H1 (cell line): ENCODE measurements at regions not wholly inside any gene's neighbourhood (a gene's known extent, or its start where the extent isn't known, plus 50 kb on each side); places are given as distances from the start of the nearest gene placed in this dataset.

Experiments used
- CTCF ChIA-PET: fragments of 300-600 bp; sonication (Branson Sonifier 250); formaldehyde crosslinking; loops from one replicate; lab custom pipeline; 2021; ENCODE audit not compliant: partially characterized antibody; lab: Charles Lee
- POLR2A ChIA-PET: fragments of 300-600 bp; sonication (Branson Sonifier 250); formaldehyde crosslinking; loops from one replicate; lab custom pipeline; 2021; ENCODE audit warnings: inconsistent platforms; ENCODE audit not compliant: partially characterized antibody; lab: Charles Lee
- DNase-seq, 2 experiments: peaks; one replicate each; pipeline versions ENCODE4 v3.0.0 to v3.0.0-alpha.2; 2010 to 2022; ENCODE audit warnings: low spot score in 2 of 2, low read depth in 1 of 2, mixed read lengths in 1 of 2
- FAIRE-seq: peaks from 2 replicates; lab custom pipeline; 2011; peaks lifted over from hg19 to GRCh38; lab: Jason Lieb, UNC
- H2AFZ ChIP-seq: 2 replicates; pipeline ENCODE4 v1.8.1; 2012; ENCODE audit warnings: low read length, inconsistent platforms
- H2AK5ac ChIP-seq: 2 replicates; pipeline ENCODE4 v1.6.1; 2013; ENCODE audit warnings: low read depth, low read length
- H2BK120ac ChIP-seq: replicated peaks from 2 replicates; pipeline ENCODE3; 2013; ENCODE audit warnings: low read depth, low read length, inconsistent platforms
- H2BK12ac ChIP-seq: 2 replicates; pipeline ENCODE4 v1.6.1; 2013; ENCODE audit warnings: low read depth, low read length
- H2BK15ac ChIP-seq: 2 replicates; pipeline ENCODE4 v1.6.1; 2013; ENCODE audit warnings: low read length
- H2BK20ac ChIP-seq: 2 replicates; pipeline ENCODE4 v1.6.1; 2013; ENCODE audit warnings: low read length
- H2BK5ac ChIP-seq: 2 replicates; pipeline ENCODE4 v1.6.1; 2013; ENCODE audit warnings: low read depth, low read length
- H3K14ac ChIP-seq: 2 replicates; pipeline ENCODE4 v1.6.1; 2013; ENCODE audit warnings: inconsistent platforms; ENCODE audit not compliant: insufficient read length
- H3K18ac ChIP-seq: 2 replicates; pipeline ENCODE4 v1.6.1; 2013; ENCODE audit warnings: low read length; ENCODE audit errors: extremely low read depth
- H3K23ac ChIP-seq: 2 replicates; pipeline ENCODE4 v1.6.1; 2013; ENCODE audit warnings: inconsistent platforms; ENCODE audit not compliant: insufficient read length
- H3K23me2 ChIP-seq: 2 replicates; pipeline ENCODE4 v1.6.1; 2013; ENCODE audit warnings: low read depth, low read length
- H3K27ac ChIP-seq: 2 replicates; pipeline ENCODE4 v1.6.1; 2011; ENCODE audit warnings: low read depth, low read length, inconsistent platforms
- H3K27me3 ChIP-seq, 4 experiments: replicated peaks in 1 of 4; 1 replicate in 1 of 4; 2 replicates in 3 of 4; pipeline versions ENCODE4 v1.6.1 to v1.8.1; 2011 to 2013; ENCODE audit warnings: low read length in 3 of 4, mild to moderate bottlenecking in 3 of 4, inconsistent platforms in 2 of 4, mixed read lengths in 2 of 4, moderate library complexity in 1 of 4; ENCODE audit not compliant: control insufficient read depth in 3 of 4, insufficient read depth in 3 of 4; ENCODE audit errors: extremely low read depth in 1 of 4
- H3K36me3 ChIP-seq, 4 experiments: 2 replicates each; pipeline versions ENCODE4 v1.6.1 to v1.8.1; 2011 to 2013; ENCODE audit warnings: mild to moderate bottlenecking in 4 of 4, low read length in 3 of 4, moderate library complexity in 2 of 4, control low read depth in 1 of 4, inconsistent platforms in 1 of 4; ENCODE audit not compliant: insufficient read depth in 4 of 4, control insufficient read depth in 2 of 4
- H3K4ac ChIP-seq: replicated peaks from 2 replicates; pipeline ENCODE3; 2013; ENCODE audit warnings: low read length, low read depth, mixed read lengths, inconsistent platforms; ENCODE audit not compliant: insufficient read length
- H3K4me1 ChIP-seq, 4 experiments: replicated peaks in 1 of 4; 1 replicate in 1 of 4; 2 replicates in 3 of 4; pipeline versions ENCODE4 v1.6.1 to v1.8.1; 2011 to 2013; ENCODE audit warnings: low read length in 3 of 4, inconsistent platforms in 2 of 4, mixed read lengths in 1 of 4; ENCODE audit not compliant: insufficient read depth in 4 of 4, control insufficient read depth in 3 of 4
- H3K4me2 ChIP-seq, 2 experiments: 2 replicates each; pipeline versions ENCODE4 v1.6.1 to v1.8.1; 2011 to 2013; ENCODE audit warnings: low read depth in 2 of 2, low read length in 2 of 2, control low read depth in 1 of 2, inconsistent platforms in 1 of 2, mild to moderate bottlenecking in 1 of 2; ENCODE audit not compliant: insufficient read depth in 1 of 2
- H3K4me3 ChIP-seq, 4 experiments: fragments of 200-600, 300-600 bp in 1 of 4; sonication (generic), shearing (Covaris generic), sonication (Bioruptor Twin) in 1 of 4; 2 replicates each; pipeline versions ENCODE4 v1.5.1 to v1.8.1; 2011 to 2016; ENCODE audit warnings: low read length in 4 of 4, low read depth in 3 of 4, control low read depth in 2 of 4, inconsistent platforms in 2 of 4, mild to moderate bottlenecking in 2 of 4, mixed read lengths in 1 of 4, moderate library complexity in 1 of 4; ENCODE audit not compliant: insufficient read depth in 2 of 4; ENCODE audit errors: extremely low read depth in 1 of 4
- H3K56ac ChIP-seq: replicated peaks from 2 replicates; pipeline ENCODE3; 2013; ENCODE audit warnings: low read depth, mild to moderate bottlenecking, mixed read lengths, low read length, inconsistent platforms; ENCODE audit not compliant: insufficient read length
- H3K79me1 ChIP-seq: 2 replicates; pipeline ENCODE4 v1.6.1; 2013; ENCODE audit warnings: low read depth, low read length, control low read depth
- H3K79me2 ChIP-seq, 2 experiments: 2 replicates each; pipeline versions ENCODE4 v1.6.1 to v1.8.1; 2012 to 2013; ENCODE audit warnings: low read length in 2 of 2, mild to moderate bottlenecking in 2 of 2, inconsistent platforms in 1 of 2; ENCODE audit not compliant: insufficient read depth in 2 of 2, control insufficient read depth in 1 of 2
- H3K9ac ChIP-seq, 4 experiments: replicated peaks in 1 of 4; 1 replicate in 1 of 4; 2 replicates in 3 of 4; pipeline versions ENCODE4 v1.6.1 to v1.8.1; 2011 to 2013; ENCODE audit warnings: low read depth in 3 of 4, low read length in 3 of 4, control low read depth in 2 of 4, mild to moderate bottlenecking in 2 of 4, moderate library complexity in 2 of 4, inconsistent platforms in 1 of 4; ENCODE audit errors: extremely low read depth in 1 of 4
- H3K9me3 ChIP-seq, 2 experiments: 2 replicates each; pipeline versions ENCODE4 v1.6.1 to v1.8.1; 2012 to 2013; ENCODE audit warnings: mild to moderate bottlenecking in 2 of 2, moderate library complexity in 2 of 2, control low read depth in 1 of 2, inconsistent platforms in 1 of 2, low read depth in 1 of 2, low read length in 1 of 2, mixed read lengths in 1 of 2; ENCODE audit not compliant: insufficient read depth in 2 of 2
- H4K20me1 ChIP-seq, 2 experiments: replicated peaks in 1 of 2; 2 replicates each; pipeline versions ENCODE3 to v1.8.1; 2011 to 2013; ENCODE audit warnings: inconsistent platforms in 2 of 2, low read length in 2 of 2, mild to moderate bottlenecking in 1 of 2; ENCODE audit not compliant: insufficient read depth in 2 of 2, control insufficient read depth in 1 of 2
- H4K5ac ChIP-seq: 2 replicates; pipeline ENCODE4 v1.6.1; 2013; ENCODE audit warnings: low read length, low read depth, mixed read lengths, inconsistent platforms; ENCODE audit not compliant: insufficient read length
- H4K8ac ChIP-seq: 2 replicates; pipeline ENCODE4 v1.8.0; 2013; ENCODE audit warnings: mild to moderate bottlenecking, moderate library complexity, low read length, inconsistent platforms; ENCODE audit not compliant: insufficient read depth; ENCODE audit errors: extremely low read depth
- H4K91ac ChIP-seq: replicated peaks from 2 replicates; pipeline ENCODE3; 2013; ENCODE audit warnings: low read length, mixed read lengths, inconsistent platforms; ENCODE audit not compliant: insufficient read length
- ATF2 ChIP-seq: IDR thresholded peaks from 2 replicates; pipeline ENCODE4 v1.6.1; 2012; ENCODE audit warnings: low read length, inconsistent platforms
- BRCA1 ChIP-seq: IDR thresholded peaks from 2 replicates; pipeline ENCODE4 v1.6.1; 2012; ENCODE audit warnings: low read depth, low read length, improper control_type of control experiment
- CTBP2 ChIP-seq: IDR thresholded peaks from 2 replicates; pipeline ENCODE4 v1.7.0; 2011; ENCODE audit warnings: borderline replicate concordance, mild to moderate bottlenecking, moderate library complexity, mixed read lengths, low read length; ENCODE audit not compliant: insufficient read depth, insufficient read length
- HDAC6 ChIP-seq: IDR thresholded peaks from one replicate; pipeline ENCODE4 v1.7.1; 2012; ENCODE audit warnings: low read depth, mild to moderate bottlenecking, inconsistent platforms, low read length, moderate library complexity
- JUND ChIP-seq: IDR thresholded peaks from 2 replicates; pipeline ENCODE4 v1.6.1; 2011; ENCODE audit warnings: mild to moderate bottlenecking, improper control_type of control experiment, low read length
- KDM1A ChIP-seq: fragments of 200-600, 300-600 bp; sonication (generic); IDR thresholded peaks from 2 replicates; pipeline ENCODE4 v1.7.1; 2016; ENCODE audit warnings: mild to moderate bottlenecking, low read length, borderline replicate concordance
- KDM4A ChIP-seq: IDR thresholded peaks from one replicate; pipeline ENCODE4 v1.7.1; 2012; ENCODE audit warnings: low read depth, mild to moderate bottlenecking, moderate library complexity, low read length, inconsistent platforms; ENCODE audit not compliant: severe bottlenecking
- PHF8 ChIP-seq: fragments of 200-600 bp; sonication (generic); conservative IDR thresholded peaks from 2 replicates; pipeline ENCODE4 v1.7.1; 2012; ENCODE audit warnings: low read depth, mild to moderate bottlenecking, inconsistent platforms, low read length, moderate library complexity
- POLR2A ChIP-seq, 2 experiments: IDR thresholded peaks; 1 replicate in 1 of 2; 2 replicates in 1 of 2; pipeline ENCODE4 v1.6.1; 2011; ENCODE audit warnings: low read depth in 2 of 2, low read length in 2 of 2, mild to moderate bottlenecking in 2 of 2; ENCODE audit errors: control extremely low read depth in 1 of 2
- POLR2AphosphoS5 ChIP-seq: IDR thresholded peaks from 2 replicates; pipeline ENCODE4 v1.6.1; 2011; ENCODE audit warnings: low read depth, low read length
- RXRA ChIP-seq: IDR thresholded peaks from 2 replicates; pipeline ENCODE4 v1.6.1; 2011; ENCODE audit warnings: low read depth, mild to moderate bottlenecking, low read length, moderate library complexity; ENCODE audit not compliant: insufficient read depth
- SUZ12 ChIP-seq: fragments of 200-600 bp; sonication (generic); IDR thresholded peaks from 2 replicates; pipeline ENCODE4 v1.6.1; 2012; ENCODE audit warnings: mild to moderate bottlenecking, inconsistent platforms, low read length, moderate library complexity, mixed read lengths
- TCF12 ChIP-seq: IDR thresholded peaks from 2 replicates; pipeline ENCODE4 v1.6.1; 2011; ENCODE audit warnings: low read depth, mild to moderate bottlenecking, low read length
- TEAD4 ChIP-seq: IDR thresholded peaks from 2 replicates; pipeline ENCODE4 v1.6.1; 2012; ENCODE audit warnings: low read depth, low read length, inconsistent platforms, mixed read lengths
- WGBS, 2 experiments: shearing (Covaris generic) in 1 of 2; methylation state at CpG; one replicate each; pipeline versions ENCODE4 v1.1.6 to v1.1.7; 2013 to 2015; ENCODE audit warnings: low lambda C conversion rate in 2 of 2, mixed read lengths in 2 of 2, inconsistent platforms in 1 of 2, low coverage in 1 of 2, missing lambda C conversion rate in 1 of 2; ENCODE audit not compliant: insufficient replicate concordance in 2 of 2, insufficient coverage in 1 of 2, insufficient read length in 1 of 2; ENCODE audit errors: extremely low coverage in 1 of 2, missing lambda C conversion rate in 1 of 2; 5-methylcytosine and 5-hydroxymethylcytosine counted together

DNA sequence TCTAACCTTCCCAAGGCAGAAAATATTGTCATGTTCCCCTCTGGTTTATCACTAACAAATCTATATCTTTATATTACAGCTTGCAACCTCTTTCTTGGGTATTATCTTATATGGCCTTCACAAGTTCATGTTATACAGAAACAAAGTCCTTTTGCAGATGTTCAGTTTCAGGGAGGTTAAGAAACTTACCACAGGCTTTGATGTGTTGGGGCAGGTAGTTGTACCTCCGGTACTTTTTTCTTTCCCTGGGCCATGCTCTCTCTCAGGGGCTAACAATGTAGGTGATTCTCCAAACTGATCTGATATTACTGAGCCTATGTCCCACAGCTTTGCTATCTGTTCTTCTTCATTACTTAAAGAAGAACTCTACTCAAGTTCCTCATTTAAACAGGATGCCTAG lies 548.9 kb upstream of the SYT4 start:
- no peak overlapping the region for H3K4me3 ChIP-seq
- WGBS, 2 experiments, result 89% methylated on average over 1 of the region's 1 CpG; no CpG with 5 or more reads in 1 of the 2 experiments
- no peaks in the 10 kb centered on the region for H3K79me1 ChIP-seq
- H2BK120ac ChIP-seq, result no peak overlapping the region
- no peak overlapping the region for H3K27ac ChIP-seq
- H3K79me2 ChIP-seq, result no peaks in the 10 kb centered on the region
- no peak overlapping the region for H2BK12ac ChIP-seq
- H3K23ac ChIP-seq, result no peak overlapping the region
- no peak overlapping the region for H2BK15ac ChIP-seq
- no peaks in the 10 kb centered on the region; a peak in 3 of 7 replicates for H3K4me1 ChIP-seq
- no peak overlapping the region for H2BK5ac ChIP-seq
- no peak for FAIRE-seq
- H4K20me1 ChIP-seq, result no peaks in the 10 kb centered on the region
- DNase-seq, result no peak
- no peaks in the 10 kb centered on the region for H3K9me3 ChIP-seq
- H4K91ac ChIP-seq, result no peak overlapping the region
- ChIA-PET CTCF (interaction anchor here (1.2 kb wide), 1 partner anchor 9 kb away, joined by 3 read pairs; no protein-coding TSS in a partner anchor), POLR2A (no interaction called here)
- no peak overlapping the region for H3K9ac ChIP-seq
- no peak overlapping the region for H3K18ac ChIP-seq
- no peak overlapping the region for H2AK5ac ChIP-seq
- H4K8ac ChIP-seq, result no peak overlapping the region
- no peaks in the 10 kb centered on the region for H3K27me3 ChIP-seq
- no peak overlapping the region for H2BK20ac ChIP-seq
- H3K4me2 ChIP-seq, result no peak overlapping the region
- H3K4ac ChIP-seq, result no peak overlapping the region
- no peak overlapping the region for H4K5ac ChIP-seq
- H3K36me3 ChIP-seq, result no peaks in the 10 kb centered on the region
- no peak overlapping the region for H3K56ac ChIP-seq
- H2AFZ ChIP-seq, result no peak overlapping the region
- H3K14ac ChIP-seq, result no peak overlapping the region
- H3K23me2 ChIP-seq, result no peaks in the 10 kb centered on the region
- TF ChIP-seq TEAD4, result no peak
- TF ChIP-seq KDM4A, result no peak
- no peak for TF ChIP-seq ATF2
- TF ChIP-seq JUND, result no peak
- no peak for TF ChIP-seq PHF8
- TF ChIP-seq RXRA, result no peak
- no peak for TF ChIP-seq SUZ12
- TF ChIP-seq POLR2AphosphoS5, result no peak
- no peak for TF ChIP-seq POLR2A (IDR thresholded peaks at IDR 0.05; ENCODE audit: control extremely low read depth in 1 of 2, low read depth in 2 of 2, low read length in 2 of 2)
- no peak for TF ChIP-seq CTBP2
- no peak for TF ChIP-seq HDAC6
- TF ChIP-seq BRCA1, result no peak
- no peak for TF ChIP-seq KDM1A
- TF ChIP-seq TCF12, result no peak
